DND-41 (cell line): ENCODE measurements at regions not wholly inside any gene's neighbourhood (a gene's known extent, or its start where the extent isn't known, plus 50 kb on each side); places are given as distances from the start of the nearest gene placed in this dataset.

Source experiments
- ATAC-seq: fragments of 200-7000 bp; cut with Tn5 transposase; 3 replicates; pipeline ENCODE4 v1.9.1; 2021; ENCODE audit warnings: low read depth; ENCODE audit not compliant: insufficient read depth
- DNase-seq: peaks from one replicate; pipeline ENCODE4 v3.0.0-alpha.2; 2020
- H2AFZ ChIP-seq: 2 replicates; pipeline ENCODE4 v1.6.0; 2012; ENCODE audit warnings: low read depth, low read length
- H3K27ac ChIP-seq: 2 replicates; pipeline ENCODE4 v1.5.1; 2012; ENCODE audit warnings: low read length, inconsistent platforms
- H3K27me3 ChIP-seq: fragments of 200-600 bp; sonication (generic); 2 replicates; pipeline ENCODE4 v1.6.0; 2012; ENCODE audit warnings: low read length, mild to moderate bottlenecking, inconsistent platforms; ENCODE audit not compliant: insufficient read depth, poor library complexity
- H3K36me3 ChIP-seq: 2 replicates; pipeline ENCODE4 v1.5.1; 2012; ENCODE audit warnings: low read length, inconsistent platforms; ENCODE audit not compliant: insufficient read depth
- H3K4me1 ChIP-seq: 2 replicates; pipeline ENCODE4 v1.5.1; 2012; ENCODE audit warnings: mild to moderate bottlenecking, low read length; ENCODE audit not compliant: insufficient read depth
- H3K4me2 ChIP-seq: 2 replicates; pipeline ENCODE4 v1.6.0; 2012; ENCODE audit warnings: mild to moderate bottlenecking, moderate library complexity, low read length, inconsistent platforms; ENCODE audit not compliant: insufficient read depth
- H3K4me3 ChIP-seq, 2 experiments: fragments of 200-600 bp in 1 of 2; shearing (Covaris generic) in 1 of 2; 2 replicates each; pipeline ENCODE4 v1.5.1; 2012 to 2016; ENCODE audit warnings: inconsistent platforms in 2 of 2, low read length in 2 of 2, mild to moderate bottlenecking in 2 of 2, low read depth in 1 of 2, moderate library complexity in 1 of 2
- H3K79me2 ChIP-seq: 2 replicates; pipeline ENCODE4 v1.6.0; 2012; ENCODE audit warnings: low read length, inconsistent platforms; ENCODE audit not compliant: insufficient read depth
- H3K9ac ChIP-seq: 2 replicates; pipeline ENCODE4 v1.6.0; 2012; ENCODE audit warnings: low read depth, mild to moderate bottlenecking, inconsistent platforms, low read length, moderate library complexity
- H3K9me3 ChIP-seq: 2 replicates; pipeline ENCODE4 v1.5.1; 2012; ENCODE audit warnings: low read length, moderate library complexity, mild to moderate bottlenecking, inconsistent platforms; ENCODE audit not compliant: insufficient read depth, severe bottlenecking
- H4K20me1 ChIP-seq: 2 replicates; pipeline ENCODE4 v1.6.0; 2012; ENCODE audit warnings: low read length; ENCODE audit not compliant: insufficient read depth
- CTCF ChIP-seq: IDR thresholded peaks from 2 replicates; pipeline ENCODE4 v1.5.1; 2012; ENCODE audit warnings: borderline replicate concordance, low read length, moderate library complexity, mild to moderate bottlenecking; ENCODE audit not compliant: poor library complexity, severe bottlenecking; ENCODE audit errors: extremely low read depth
- EZH2 ChIP-seq: IDR thresholded peaks from 3 replicates; pipeline ENCODE4 v1.6.1; 2012; ENCODE audit warnings: borderline replicate concordance, low read depth, mild to moderate bottlenecking, moderate library complexity, low read length, inconsistent platforms; ENCODE audit not compliant: severe bottlenecking

GRCh38 chr5:125415126-125415525 is 668.7 kb upstream of the ZNF608 start:
- Histone ChIP-seq H3K27ac (no peak overlapping the region), H3K27me3 (no peaks in the 10 kb centered on the region), H3K9ac (no peak overlapping the region), H3K36me3 (no peaks in the 10 kb centered on the region), H3K4me1 (peaks cover 18% of the 10 kb centered on the region; the same call in 1 of the 2 replicates), H3K79me2 (no peaks in the 10 kb centered on the region), H3K9me3 (no peaks in the 10 kb centered on the region), H2AFZ (no peak overlapping the region), H4K20me1 (no peaks in the 10 kb centered on the region), H3K4me3 (no peak overlapping the region), H3K4me2 (no peak overlapping the region)
- no peak for DNase-seq
- TF ChIP-seq CTCF = no peak
- no peak for ATAC-seq

DNA sequence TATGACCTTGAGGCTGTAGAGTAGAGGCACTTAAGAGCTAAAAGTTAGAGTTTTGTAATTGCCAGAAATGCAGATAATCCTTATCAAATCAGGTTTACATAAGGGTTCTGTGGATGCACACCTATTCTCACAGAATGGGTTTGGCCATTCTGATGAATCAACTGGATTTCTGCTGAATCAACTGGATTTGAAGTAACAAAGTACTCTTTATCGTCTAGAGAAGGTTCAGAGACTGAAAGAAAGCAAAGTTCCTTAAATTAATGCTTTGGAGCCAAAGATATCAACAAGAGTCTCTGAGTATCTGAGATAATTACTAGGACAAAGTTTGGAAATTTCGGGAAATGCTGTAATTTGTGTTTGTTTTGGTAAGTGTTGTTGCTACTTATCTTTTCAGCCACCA is 669.6 kb upstream of the ZNF608 start:
- H3K9ac ChIP-seq = no peak overlapping the region
- H3K4me3 ChIP-seq = no peak overlapping the region
- TF ChIP-seq CTCF = no peak
- TF ChIP-seq EZH2 = no peak
- no peak overlapping the region for H2AFZ ChIP-seq
- no peaks in the 10 kb centered on the region for H3K36me3 ChIP-seq
- ATAC-seq = no peak
- peaks cover 9% of the 10 kb centered on the region; the same call in 1 of the 2 replicates for H3K4me1 ChIP-seq
- H3K4me2 ChIP-seq = no peak overlapping the region
- H3K27me3 ChIP-seq = no peaks in the 10 kb centered on the region
- no peaks in the 10 kb centered on the region for H3K9me3 ChIP-seq
- DNase-seq = no peak
- no peaks in the 10 kb centered on the region for H3K79me2 ChIP-seq
- no peaks in the 10 kb centered on the region for H4K20me1 ChIP-seq
- H3K27ac ChIP-seq = no peak overlapping the region

DNA sequence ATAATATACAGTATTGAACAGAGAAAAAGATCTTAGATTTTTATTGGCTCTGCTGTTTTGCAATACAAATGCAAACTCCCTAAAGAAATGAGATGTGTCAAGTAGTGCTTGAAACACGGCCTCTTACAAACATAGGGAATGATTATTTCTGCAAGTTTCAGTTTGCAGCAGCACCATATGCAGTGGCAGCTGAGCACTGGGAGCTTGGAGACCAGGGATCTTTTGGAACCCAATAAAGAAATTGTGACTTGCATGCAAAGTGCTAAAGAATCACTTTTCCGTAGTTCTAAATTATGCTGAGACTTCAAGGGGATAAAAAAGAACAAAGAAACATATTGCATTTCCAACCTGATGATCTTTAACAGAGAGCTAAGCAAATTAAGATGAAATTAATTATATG is 674.6 kb upstream of the ZNF608 start:
- no peaks in the 10 kb centered on the region for H3K36me3 ChIP-seq
- H3K9ac ChIP-seq = no peak overlapping the region
- no peak overlapping the region for H3K4me2 ChIP-seq
- H4K20me1 ChIP-seq = no peaks in the 10 kb centered on the region
- TF ChIP-seq CTCF (no peak), EZH2 (no peak)
- no peak overlapping the region for H3K4me3 ChIP-seq
- H3K27me3 ChIP-seq = no peaks in the 10 kb centered on the region
- H3K4me1 ChIP-seq = no peaks in the 10 kb centered on the region
- ATAC-seq = no peak
- no peak overlapping the region for H3K27ac ChIP-seq
- DNase-seq = no peak
- no peaks in the 10 kb centered on the region for H3K79me2 ChIP-seq
- H3K9me3 ChIP-seq = no peaks in the 10 kb centered on the region
- no peak overlapping the region for H2AFZ ChIP-seq

DNA sequence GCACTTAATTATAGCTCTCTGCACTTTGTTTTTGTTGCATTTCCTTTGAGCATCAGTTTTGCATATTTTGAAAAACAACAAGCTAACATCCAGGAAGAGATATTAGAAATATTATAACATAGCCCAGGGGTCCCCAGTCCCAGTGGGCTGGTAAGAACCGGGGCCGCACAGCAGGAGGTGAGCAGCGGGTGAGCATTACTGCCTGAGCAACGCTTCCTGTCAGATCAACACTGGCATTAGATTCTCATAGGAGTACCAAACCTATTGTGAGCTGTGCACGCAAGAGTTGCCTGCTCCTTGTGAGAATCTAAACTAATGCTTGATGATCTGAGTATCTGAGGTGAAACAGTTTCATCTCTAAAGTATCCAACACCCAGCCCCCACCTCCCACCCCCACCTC is 675.9 kb upstream of the ZNF608 start:
- H2AFZ ChIP-seq = no peak overlapping the region
- no peaks in the 10 kb centered on the region for H3K79me2 ChIP-seq
- H3K4me3 ChIP-seq = no peak overlapping the region
- H3K4me2 ChIP-seq = no peak overlapping the region
- H3K36me3 ChIP-seq = no peaks in the 10 kb centered on the region
- DNase-seq (no peak), ATAC-seq (no peak)
- TF ChIP-seq EZH2 (no peak), CTCF (no peak)
- H3K9ac ChIP-seq = no peak overlapping the region
- no peaks in the 10 kb centered on the region for H4K20me1 ChIP-seq
- no peaks in the 10 kb centered on the region for H3K9me3 ChIP-seq
- no peaks in the 10 kb centered on the region for H3K4me1 ChIP-seq
- H3K27ac ChIP-seq = no peak overlapping the region
- H3K27me3 ChIP-seq = no peaks in the 10 kb centered on the region
